Sigmoid colon (tissue), 6 donors: ENCODE measurements at regions not wholly inside any gene's neighbourhood (a gene's known extent, or its start where the extent isn't known, plus 50 kb on each side); places are given as distances from the start of the nearest gene placed in this dataset.

Experiments
- DNase-seq: peaks from one replicate; pipeline ENCODE4 v3.0.0-alpha.2; 2019
- H3K27ac ChIP-seq, 4 donors: fragments of 200-600 bp; sonication (generic); one replicate each; pipeline ENCODE4 v1.5.1; 2016 to 2019; ENCODE audit warnings: mild to moderate bottlenecking in 1 of 4
- H3K27me3 ChIP-seq, 3 donors: fragments of 200-600 bp; sonication (generic); one replicate each; pipeline ENCODE4 v1.5.1; 2019; ENCODE audit warnings: mild to moderate bottlenecking in 1 of 3
- H3K36me3 ChIP-seq, 4 donors: fragments of 200-600 bp; sonication (generic); one replicate each; pipeline ENCODE4 v1.5.1; 2016 to 2019
- H3K4me1 ChIP-seq, 4 donors: fragments of 200-600 bp; sonication (generic); one replicate each; pipeline ENCODE4 v1.5.1; 2017 to 2019
- H3K4me3 ChIP-seq, 4 donors: fragments of 200-600 bp; sonication (generic); one replicate each; pipeline ENCODE4 v1.5.1; 2017 to 2019; ENCODE audit warnings: mild to moderate bottlenecking in 2 of 4, moderate library complexity in 1 of 4
- H3K9me3 ChIP-seq, 4 donors: fragments of 200-600 bp in 3 of 4; sonication (generic) in 3 of 4; one replicate each; pipeline versions ENCODE4 v1.5.1 to v1.6.1; 2013 to 2019
- CTCF ChIP-seq, 4 experiments: fragments of 450-650 bp in 3 of 4; fragments of 200-600 bp in 1 of 4; IDR thresholded peaks; one replicate each; pipeline ENCODE4 v1.5.1; 2016 to 2019; ENCODE audit warnings: antibody characterized with exemption in 4 of 4, mild to moderate bottlenecking in 3 of 4, moderate library complexity in 2 of 4
- EP300 ChIP-seq, 4 donors: sonication (generic); formaldehyde crosslinking; IDR thresholded peaks; one replicate each; pipeline ENCODE4 v1.6.1; 2017; ENCODE audit warnings: antibody characterized with exemption in 4 of 4
- POLR2A ChIP-seq, 2 donors: fragments of 450-650 bp; IDR thresholded peaks; one replicate each; pipeline ENCODE4 v1.6.1; 2016; ENCODE audit warnings: antibody characterized with exemption in 2 of 2, mild to moderate bottlenecking in 2 of 2, moderate library complexity in 2 of 2
- POLR2AphosphoS5 ChIP-seq, 4 donors: sonication (generic); formaldehyde crosslinking; IDR thresholded peaks; one replicate each; pipeline ENCODE4 v1.6.1; 2017; ENCODE audit warnings: antibody characterized with exemption in 4 of 4
- WGBS, 2 donors: extraction: QIAGEN DNeasy Blood & Tissue Kit; methylation state at CpG; one replicate each; pipeline ENCODE4 v1.1.7; 2013; 5-methylcytosine and 5-hydroxymethylcytosine counted together
- intact Hi-C: fragments of 100-400 bp; cut with DNase I; formaldehyde crosslinking; loops from one replicate; pipeline ENCODE4 v1.15.1; 2023
- donor health status: healthy with polysubstance abuse.
- donor health status: healthy.

- H3K4me3 ChIP-seq, result no peak overlapping the region
- H3K27ac ChIP-seq, result no peak overlapping the region
- H3K36me3 ChIP-seq, result no peaks in the 10 kb centered on the region
- H3K9me3 ChIP-seq, result no peaks in the 10 kb centered on the region
- H3K27me3 ChIP-seq, result no peaks in the 10 kb centered on the region
- intact Hi-C loops, result loop anchor here (10.0 kb wide), 1 partner anchor 282 kb away; the partner anchor contains the start of gene CLDN11
- 93 to 94% methylated on average over 2 of the region's 2 CpGs for WGBS, 2 donors
- TF ChIP-seq CTCF (IDR thresholded peaks at IDR 0.05) (no peak), POLR2A (IDR thresholded peaks at IDR 0.05) (no peak), EP300 (IDR thresholded peaks at IDR 0.05) (no peak), POLR2AphosphoS5 (IDR thresholded peaks at IDR 0.05) (no peak)
- DNase-seq, result no peak
- no peaks in the 10 kb centered on the region for H3K4me1 ChIP-seq
Observed at GRCh38 chr3:170697131-170697530, 111.3 kb upstream of the SLC7A14 start.

DNA sequence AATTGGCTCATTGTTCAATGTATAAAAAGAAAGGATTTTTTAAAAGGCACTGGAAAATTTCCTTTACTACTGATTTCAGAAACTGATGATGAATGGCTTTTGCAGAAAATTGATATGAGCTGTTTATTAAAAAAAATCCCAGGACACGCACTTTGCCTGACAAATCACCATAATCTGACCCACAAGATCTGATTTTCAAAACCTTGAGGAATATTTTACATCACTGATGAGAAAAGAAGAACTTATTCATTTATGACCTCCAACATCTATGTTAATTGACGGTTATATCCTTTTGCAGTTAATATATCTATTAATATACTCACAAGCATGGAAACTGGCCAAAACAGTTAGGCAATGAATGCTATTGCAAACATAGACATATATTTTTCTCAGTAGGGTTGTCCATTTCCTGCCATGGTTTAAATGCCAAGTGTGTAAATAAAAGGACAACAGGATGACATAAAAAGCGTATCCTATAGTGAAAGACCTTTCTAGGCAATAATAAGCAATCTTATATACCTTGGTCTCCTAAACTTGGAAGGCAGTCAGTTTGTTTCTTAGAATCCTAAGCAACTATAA lies 109.7 kb upstream of the SLC7A14 start:
- 87 to 89% methylated on average over 3 of the region's 3 CpGs for WGBS, 2 donors
- Histone ChIP-seq H3K9me3 (no peaks in the 10 kb centered on the region), H3K27ac (no peak overlapping the region), H3K27me3 (no peaks in the 10 kb centered on the region), H3K4me3 (no peak overlapping the region), H3K4me1 (no peaks in the 10 kb centered on the region), H3K36me3 (no peaks in the 10 kb centered on the region)
- no peak for TF ChIP-seq EP300 (IDR thresholded peaks at IDR 0.05)
- no peak for TF ChIP-seq CTCF (IDR thresholded peaks at IDR 0.05)
- no peak for TF ChIP-seq POLR2AphosphoS5 (IDR thresholded peaks at IDR 0.05)
- TF ChIP-seq POLR2A (IDR thresholded peaks at IDR 0.05), result no peak
- intact Hi-C loops, result loop anchor here (10.0 kb wide), 1 partner anchor 281 kb away; the partner anchor contains the start of gene CLDN11
- no peak for DNase-seq

GRCh38 chr3:170692720-170693119 lies 106.8 kb upstream of the SLC7A14 start:
- WGBS, 2 donors, result 95 to 97% methylated on average over 2 of the region's 2 CpGs
- intact Hi-C loops, result loop anchor here (10.0 kb wide), 1 partner anchor 278 kb away; the partner anchor contains the start of gene CLDN11

DNA sequence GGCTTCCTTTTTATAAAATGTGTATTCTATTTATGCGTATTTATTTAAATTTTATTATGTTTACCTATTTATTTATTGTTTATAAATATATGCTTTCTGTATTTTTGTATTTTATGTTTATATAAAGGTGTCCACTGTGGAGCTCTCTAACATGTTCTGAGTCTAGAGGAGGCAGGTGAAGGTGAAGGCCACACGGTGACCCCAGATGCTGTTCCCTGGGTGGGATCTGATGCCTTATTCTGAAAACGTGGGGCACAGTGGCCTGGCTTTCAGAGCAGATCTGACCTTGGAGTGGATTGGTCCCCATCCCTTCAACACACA lies 104.7 kb upstream of the SLC7A14 start:
- H3K27ac ChIP-seq, result no peak overlapping the region
- 37 to 69% methylated on average over 3 of the region's 3 CpGs for WGBS, 2 donors
- H3K27me3 ChIP-seq, result no peaks in the 10 kb centered on the region
- peaks cover 0 to 12% (median 11%) of the 10 kb centered on the region in 4 donors for H3K4me1 ChIP-seq
- intact Hi-C loops, result loop anchor here (10.0 kb wide), 1 partner anchor 276 kb away; the partner anchor contains the start of gene CLDN11
- H3K36me3 ChIP-seq, result no peaks in the 10 kb centered on the region
- H3K9me3 ChIP-seq, result no peaks in the 10 kb centered on the region
- no peak for DNase-seq
- H3K4me3 ChIP-seq, result no peak overlapping the region
- TF ChIP-seq POLR2AphosphoS5 (IDR thresholded peaks at IDR 0.05), result no peak
- TF ChIP-seq POLR2A (IDR thresholded peaks at IDR 0.05), result no peak
- no peak for TF ChIP-seq EP300 (IDR thresholded peaks at IDR 0.05)
- TF ChIP-seq CTCF (IDR thresholded peaks at IDR 0.05), result no peak

More at GRCh38 chr3:170692720-170693119, 106.8 kb upstream of the SLC7A14 start:
- DNase-seq, result no peak
- Histone ChIP-seq H3K4me1 (peaks cover 0 to 12% (median 11%) of the 10 kb centered on the region in 4 donors), H3K27ac (no peak overlapping the region), H3K9me3 (no peaks in the 10 kb centered on the region), H3K4me3 (no peak overlapping the region), H3K36me3 (no peaks in the 10 kb centered on the region), H3K27me3 (no peaks in the 10 kb centered on the region)
- TF ChIP-seq EP300 (IDR thresholded peaks at IDR 0.05), result no peak
- TF ChIP-seq CTCF (IDR thresholded peaks at IDR 0.05), result no peak
- no peak for TF ChIP-seq POLR2A (IDR thresholded peaks at IDR 0.05)
- no peak for TF ChIP-seq POLR2AphosphoS5 (IDR thresholded peaks at IDR 0.05)
